GM04504 (cell line): ENCODE measurements at regions not wholly inside any gene's neighbourhood (a gene's known extent, or its start where the extent isn't known, plus 50 kb on each side); places are given as distances from the start of the nearest gene placed in this dataset.

Source experiments
- DNase-seq: peaks from one replicate; pipeline ENCODE4 v3.0.0-alpha.2; 2012; ENCODE audit warnings: low read depth

DNA sequence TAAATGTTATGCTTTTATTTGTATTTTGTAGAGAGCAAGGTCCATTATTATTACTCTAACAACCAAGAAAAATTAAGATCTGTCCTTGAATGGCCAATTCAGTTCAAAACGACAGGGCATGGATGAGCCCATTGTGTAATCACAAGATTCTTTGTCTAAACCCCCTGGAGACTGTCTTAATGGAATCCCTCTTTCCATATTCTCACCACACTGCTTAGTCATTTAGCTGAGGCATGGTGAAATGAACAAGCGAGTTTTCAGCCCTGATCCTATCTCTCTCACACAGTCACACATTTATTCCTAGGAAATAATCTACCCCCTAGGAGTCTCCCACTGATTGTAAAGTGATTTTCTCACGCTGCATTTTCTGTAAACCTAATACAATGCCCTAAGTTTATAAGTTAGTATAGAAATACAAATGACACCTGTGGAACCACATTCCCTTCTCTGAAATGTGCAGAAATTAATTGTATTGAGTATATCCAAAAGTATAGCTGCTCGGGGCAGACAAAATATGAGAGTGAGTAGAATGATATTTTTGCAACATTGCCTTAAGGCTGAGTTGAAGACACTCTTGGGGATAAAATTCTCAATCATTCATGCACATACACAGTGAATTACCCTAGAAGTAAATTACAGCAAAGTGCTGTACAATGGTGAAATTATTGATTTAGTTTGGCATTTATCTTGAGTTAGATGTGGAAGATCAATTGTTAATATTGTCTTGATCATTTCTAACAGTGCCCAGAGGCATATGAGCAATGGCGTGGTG lies 119.7 kb upstream of the PCDH7 start:
- no peak for DNase-seq

DNA sequence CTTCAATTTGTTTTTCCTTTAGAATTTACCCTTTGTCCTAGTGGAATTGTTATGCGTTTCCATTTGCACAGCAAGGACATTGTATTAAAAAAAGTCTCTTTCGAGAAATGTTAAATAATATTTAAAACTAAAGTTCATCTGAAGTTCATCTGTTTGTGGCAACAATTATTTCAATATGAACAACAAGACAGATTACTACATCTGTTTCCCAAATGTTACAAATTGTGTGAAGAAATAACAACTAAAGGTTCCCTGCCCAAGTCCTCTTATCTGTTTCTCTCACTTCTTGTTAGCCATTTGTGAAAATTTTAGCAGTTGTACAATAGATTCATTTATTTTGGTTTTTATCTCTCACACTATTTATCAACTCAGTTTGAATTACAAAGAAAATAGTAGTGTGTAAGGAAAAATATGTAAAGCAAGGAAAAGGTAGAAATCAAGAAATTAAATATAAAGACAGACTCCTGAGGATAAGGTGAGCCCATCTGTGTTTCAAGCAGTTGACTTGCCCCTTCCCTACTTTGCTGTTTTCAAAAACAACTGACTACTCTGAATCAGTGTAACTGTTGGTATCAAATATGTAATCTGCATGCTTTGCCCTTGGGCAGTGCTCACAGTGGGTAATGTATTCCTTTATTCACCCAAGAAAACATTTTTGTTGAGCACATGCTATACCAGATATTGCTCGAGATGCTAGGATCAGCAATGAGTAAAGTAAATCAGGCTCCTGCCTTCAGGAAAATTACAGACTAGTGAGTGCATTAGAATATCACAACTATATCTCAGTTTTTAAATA lies 118.9 kb upstream of the PCDH7 start:
- DNase-seq: no peak

- DNase-seq: no peak
Observed at GRCh38 chr4:30605616-30606190, 114.5 kb upstream of the PCDH7 start.

DNA sequence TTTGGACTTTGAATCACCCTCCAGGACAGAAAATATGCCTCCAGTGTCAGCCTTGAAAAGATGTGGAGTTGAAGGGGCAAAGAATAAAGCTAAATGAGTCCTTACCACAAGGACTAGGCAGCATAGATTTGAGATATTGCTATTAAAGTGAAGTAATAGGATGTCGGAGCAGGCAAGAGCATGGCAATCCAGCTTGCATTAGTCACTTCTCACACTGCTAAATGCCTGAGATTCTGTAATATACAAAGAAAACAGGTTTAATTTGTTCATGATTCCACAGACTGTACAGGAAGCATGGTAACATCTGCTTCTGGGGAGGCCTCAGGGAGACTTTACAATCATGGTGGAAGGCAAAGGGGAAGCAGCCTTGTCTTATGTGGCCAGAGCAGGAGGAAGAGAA lies 109.8 kb upstream of the PCDH7 start:
- no peak for DNase-seq

DNA sequence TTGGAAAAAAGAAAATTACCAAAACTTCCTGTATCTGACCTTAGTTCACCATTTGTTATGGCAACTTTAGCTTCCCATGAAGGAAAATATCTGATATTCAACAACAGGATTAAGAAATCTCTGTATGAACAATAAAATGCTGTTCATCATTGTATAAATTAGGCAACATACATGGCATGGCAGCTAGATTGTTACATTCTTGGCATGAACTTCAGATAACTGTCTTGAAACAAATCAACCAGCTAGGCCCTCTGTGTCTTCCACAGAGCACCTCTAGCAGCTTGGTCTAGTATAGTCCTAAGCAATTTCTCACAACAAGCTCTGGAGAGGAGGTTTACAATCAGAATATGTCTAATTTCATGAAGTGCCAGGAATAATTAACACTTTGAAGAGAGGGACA lies 105.4 kb upstream of the PCDH7 start:
- DNase-seq: no peak

DNA sequence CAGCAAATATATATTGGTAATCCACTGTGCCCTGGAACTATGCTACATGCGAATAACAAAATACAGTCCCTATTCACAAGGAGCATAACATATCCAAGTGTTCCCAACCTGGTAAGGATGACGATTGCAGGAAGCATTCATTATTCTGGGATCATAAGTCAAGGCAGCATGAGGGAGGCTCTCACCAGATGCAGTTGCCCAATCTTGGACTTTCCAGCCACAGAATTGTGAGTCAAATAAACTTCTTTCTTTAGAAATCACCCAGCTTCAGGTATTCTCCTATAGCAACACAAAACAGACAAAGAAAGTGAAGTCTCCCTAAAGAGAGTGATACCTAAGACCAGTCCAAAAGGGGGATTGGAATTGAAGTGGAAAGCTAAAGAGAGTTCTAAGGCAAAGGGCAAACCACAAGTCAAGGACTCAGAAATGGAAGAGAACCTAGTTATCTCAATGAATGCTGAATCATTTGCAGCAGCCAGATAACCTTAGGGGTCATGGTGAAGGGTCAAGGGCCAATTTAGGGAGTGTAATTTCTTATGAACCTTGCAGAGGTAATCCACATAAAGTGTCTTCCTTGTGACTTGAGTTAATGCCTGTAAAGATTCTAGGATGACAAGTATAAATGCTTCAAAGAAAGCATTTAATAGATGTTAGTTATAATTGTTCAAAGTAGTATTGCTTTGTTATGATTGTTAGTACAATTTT lies 103.1 kb upstream of the PCDH7 start:
- DNase-seq: no peak

DNA sequence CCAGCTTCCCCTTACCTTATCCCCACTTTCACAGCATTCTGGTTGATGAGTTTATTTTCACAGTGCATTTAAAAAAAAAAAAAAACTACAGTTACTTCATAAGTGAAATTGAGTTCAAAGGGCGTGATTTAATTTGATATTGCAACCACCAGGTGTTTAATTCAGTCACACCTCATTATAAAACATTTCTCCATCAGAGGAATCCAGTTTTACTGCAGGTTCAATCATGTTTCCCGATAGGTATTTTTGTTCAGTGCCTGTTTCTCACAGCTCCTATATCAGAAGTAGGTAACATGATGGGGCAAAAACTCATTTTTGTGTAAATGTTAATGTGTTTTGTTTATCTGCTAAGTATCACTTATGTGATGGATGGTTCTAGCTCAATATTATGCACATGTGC lies 102.3 kb upstream of the PCDH7 start:
- DNase-seq: no peak

- DNase-seq: no peak
Observed at GRCh38 chr4:30619679-30620078, 100.5 kb upstream of the PCDH7 start.

- no peak for DNase-seq
Observed at GRCh38 chr4:30620711-30621110, 99.5 kb upstream of the PCDH7 start.

GRCh38 chr4:30630431-30630830 lies 89.7 kb upstream of the PCDH7 start:
- no peak for DNase-seq

- no peak for DNase-seq
Observed at GRCh38 chr4:30632751-30633150, 87.4 kb upstream of the PCDH7 start.

- DNase-seq: no peak
Observed at GRCh38 chr4:30641345-30641744, 78.8 kb upstream of the PCDH7 start.

DNA sequence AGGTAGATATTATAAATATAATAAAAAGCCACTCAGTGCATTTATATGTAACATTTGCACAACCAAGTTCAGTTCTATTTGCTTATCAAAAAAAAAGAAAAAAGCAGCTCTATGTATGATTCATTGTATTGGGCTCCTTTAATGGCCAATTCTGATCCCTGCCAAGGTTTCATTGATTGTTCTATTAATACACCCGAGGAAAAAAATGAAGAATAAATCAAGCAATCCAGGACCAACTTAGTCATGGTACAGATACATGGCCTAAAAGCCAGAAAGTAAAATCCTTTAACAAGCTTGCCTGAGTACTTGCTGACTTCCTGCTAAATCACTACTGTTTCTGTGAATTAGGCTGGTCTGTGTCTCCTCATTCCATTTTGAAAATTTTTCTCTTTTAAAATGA lies 77.6 kb upstream of the PCDH7 start:
- DNase-seq: no peak

- no peak for DNase-seq
Observed at GRCh38 chr4:30653291-30653690, 66.9 kb upstream of the PCDH7 start.

- DNase-seq: no peak
Observed at GRCh38 chr4:30656828-30657227, 63.3 kb upstream of the PCDH7 start.

DNA sequence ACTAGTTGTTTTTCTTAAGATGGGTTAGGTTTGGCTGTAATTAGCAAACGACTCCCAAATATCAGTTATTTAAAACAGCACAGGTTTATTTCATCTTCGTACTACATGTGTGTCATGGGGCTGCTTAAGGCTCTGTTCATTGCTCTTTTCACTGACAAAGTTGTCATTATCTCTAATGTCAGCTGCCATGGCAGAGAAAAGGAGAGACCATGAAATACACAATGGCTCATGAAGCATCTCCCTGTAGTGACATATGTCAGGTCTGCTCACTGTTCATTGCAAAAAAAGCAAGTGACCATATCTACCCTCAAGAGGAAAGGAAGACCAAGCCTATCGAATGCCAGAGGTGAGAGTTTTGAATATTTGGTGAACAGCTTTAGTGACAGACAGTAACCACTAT lies 52.2 kb upstream of the PCDH7 start:
- no peak for DNase-seq

DNA sequence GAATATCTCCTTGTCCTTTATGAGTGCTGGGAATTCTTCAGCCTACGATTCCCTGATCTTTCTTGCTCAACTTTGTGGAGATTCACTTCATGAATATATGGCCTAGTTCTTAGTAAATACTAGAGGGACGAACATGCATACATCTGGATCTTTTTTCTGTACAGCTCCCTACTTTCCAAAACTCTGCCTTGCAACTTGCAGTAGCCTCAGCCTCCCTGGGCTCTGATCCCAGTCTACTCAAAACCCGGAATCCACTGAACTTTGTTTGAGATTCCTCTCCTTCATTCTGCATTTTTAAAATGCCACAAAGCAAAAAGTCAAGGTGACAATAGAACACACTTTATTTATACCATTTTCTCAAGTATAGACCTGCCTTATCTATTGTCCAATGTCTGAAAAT lies 50.0 kb upstream of the PCDH7 start:
- DNase-seq: no peak
